NCI-H2171 treated with DMSO at 0.1 percent for 48 hours (cell line): ENCODE measurements at regions not wholly inside any gene's neighbourhood (a gene's known extent, or its start where the extent isn't known, plus 50 kb on each side); places are given as distances from the start of the nearest gene placed in this dataset.
A peak's percentile ranks its signal among the peaks of the same experiment; 100 is the strongest.

Source experiments
- DNase-seq: peaks from one replicate; lab custom pipeline; 2025; lab: John Stamatoyannopoulos, UW

DNA sequence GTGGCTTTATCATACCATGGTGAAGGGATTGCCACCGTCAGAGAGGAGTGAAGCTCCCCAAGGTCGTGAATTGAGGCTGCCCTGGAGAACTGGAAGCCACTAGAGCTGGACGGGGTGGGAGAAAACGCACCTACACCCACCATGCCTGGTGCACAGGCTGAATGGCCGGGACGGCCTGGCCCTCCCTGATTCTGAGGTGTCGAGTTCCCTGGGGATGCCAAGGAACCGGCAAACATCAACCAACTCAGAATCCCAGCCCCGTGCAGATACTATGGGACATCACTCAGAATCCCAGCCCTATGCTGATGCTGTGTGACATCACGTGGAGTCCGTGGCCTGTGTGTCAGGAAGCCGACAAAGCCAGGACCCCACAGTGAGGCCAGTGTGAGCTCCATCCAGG lies 650.0 kb downstream of the BRD1 start:
- no peak for DNase-seq

DNA sequence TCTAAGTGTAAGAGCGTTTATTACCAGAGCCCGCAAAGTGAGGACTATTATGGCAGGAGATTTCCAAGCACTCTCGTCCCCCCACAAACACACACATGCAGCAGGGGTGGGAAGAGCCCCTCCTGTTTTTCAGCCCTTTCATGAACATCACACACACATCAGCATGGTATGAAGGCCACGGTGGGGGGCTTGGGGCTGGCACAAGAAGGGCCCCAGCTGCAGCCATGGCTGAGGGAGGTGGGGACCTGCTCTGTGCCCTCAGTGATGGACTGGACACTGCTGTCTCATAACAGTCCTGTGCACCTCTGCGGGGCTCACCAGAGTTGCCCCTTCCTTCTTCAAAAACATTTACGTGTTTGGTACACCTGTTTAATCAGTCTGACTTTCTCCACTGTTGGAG lies 650.7 kb downstream of the BRD1 start:
- DNase-seq, result no peak

DNA sequence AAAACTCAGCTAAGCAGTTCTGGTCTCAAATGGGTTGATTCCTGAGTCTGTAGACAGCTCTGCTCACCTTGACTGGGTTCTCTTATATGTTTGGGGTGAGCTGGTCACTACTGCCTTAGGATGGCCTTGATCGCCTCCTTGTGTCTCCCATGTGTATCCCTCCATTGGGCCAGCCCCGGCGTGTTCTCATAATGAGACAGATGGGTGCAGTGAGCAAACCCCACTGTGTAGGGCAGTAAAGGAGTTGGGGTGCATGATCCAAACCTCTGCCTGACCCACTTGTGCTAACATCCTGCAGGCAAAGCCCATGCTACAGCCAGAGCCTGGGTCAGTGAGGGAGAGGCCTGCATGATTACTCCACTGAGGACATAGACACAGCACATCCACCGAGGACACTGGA lies 657.6 kb downstream of the BRD1 start:
- no peak for DNase-seq

DNA sequence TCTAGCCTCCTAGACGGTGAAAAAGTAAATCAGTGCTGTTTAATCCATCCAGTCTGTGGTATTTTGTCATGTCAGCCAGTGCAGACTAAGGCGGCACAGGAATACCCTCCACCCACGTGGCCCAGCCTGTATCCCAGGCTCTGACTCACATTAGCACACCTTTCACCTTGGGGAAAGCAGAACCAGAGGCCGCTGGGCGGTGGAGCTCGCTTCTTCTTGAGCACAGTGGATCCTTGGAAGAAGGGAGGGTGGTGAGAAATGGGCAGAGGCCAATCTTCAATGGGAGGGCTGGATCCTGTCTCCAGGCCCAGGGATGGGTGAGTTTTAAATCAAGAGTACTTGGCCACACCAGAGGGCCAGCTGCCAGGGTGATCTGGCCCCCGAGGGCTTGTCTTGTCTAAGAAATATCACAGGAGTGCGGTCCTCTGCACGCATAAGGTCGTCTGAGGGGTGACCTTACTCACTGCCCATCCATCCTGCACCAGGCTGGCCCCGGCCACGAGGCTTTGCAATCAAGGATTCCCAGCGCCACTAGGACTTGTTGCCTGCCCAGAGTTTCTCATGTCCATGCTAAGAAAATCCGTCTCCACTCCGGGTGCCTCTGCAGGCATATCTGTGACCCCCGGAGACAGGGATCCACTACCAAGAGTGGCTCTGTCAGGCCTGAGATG lies 658.5 kb downstream of the BRD1 start:
- DNase-seq, result no peak

DNA sequence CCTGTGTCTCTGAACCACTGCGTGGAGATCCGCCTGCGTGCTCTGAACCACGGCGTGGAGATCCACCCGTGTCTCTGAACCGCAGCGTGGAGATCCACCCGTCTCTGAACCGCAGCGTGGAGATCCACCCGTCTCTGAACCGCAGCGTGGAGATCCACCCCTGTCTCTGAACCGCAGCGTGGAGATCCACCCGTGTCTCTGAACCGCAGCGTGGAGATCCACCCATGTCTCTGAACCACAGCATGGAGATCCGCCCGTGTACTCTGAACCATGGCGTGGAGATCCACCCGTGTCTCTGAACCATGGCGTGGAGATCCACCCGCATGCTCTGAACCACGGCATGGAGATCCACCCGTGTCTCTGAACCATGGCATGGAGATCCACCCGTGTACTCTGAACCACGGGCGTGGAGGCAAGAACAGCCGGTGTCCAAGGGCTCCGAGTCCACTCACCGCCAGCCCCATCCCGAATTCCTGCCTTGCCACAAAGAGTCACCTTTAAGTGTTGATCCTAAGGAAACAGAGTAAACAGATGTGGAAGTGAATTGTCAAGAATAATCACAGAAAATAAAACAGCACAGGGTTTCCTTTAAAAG lies 659.4 kb downstream of the BRD1 start:
- no peak for DNase-seq

DNA sequence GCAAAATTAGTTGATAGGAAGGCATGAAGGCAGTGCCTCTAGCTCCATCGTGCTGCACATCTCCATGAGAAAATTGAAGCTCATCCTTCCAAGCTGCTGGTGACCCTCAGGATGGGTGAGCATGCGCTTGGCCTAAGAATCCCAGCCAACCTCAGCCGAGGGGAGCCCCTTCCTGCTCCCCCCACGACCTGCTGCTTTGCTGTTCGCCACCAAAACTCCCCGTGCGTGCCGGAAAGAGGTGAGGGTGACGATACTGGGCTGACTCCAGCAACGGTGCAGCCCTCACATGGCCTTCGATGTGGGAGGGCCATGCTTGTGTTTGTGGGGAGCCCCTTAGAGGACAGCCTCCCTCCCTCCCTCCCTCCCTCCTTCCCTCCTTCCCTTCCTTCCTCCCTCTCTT lies 660.9 kb downstream of the BRD1 start:
- no peak for DNase-seq

DNA sequence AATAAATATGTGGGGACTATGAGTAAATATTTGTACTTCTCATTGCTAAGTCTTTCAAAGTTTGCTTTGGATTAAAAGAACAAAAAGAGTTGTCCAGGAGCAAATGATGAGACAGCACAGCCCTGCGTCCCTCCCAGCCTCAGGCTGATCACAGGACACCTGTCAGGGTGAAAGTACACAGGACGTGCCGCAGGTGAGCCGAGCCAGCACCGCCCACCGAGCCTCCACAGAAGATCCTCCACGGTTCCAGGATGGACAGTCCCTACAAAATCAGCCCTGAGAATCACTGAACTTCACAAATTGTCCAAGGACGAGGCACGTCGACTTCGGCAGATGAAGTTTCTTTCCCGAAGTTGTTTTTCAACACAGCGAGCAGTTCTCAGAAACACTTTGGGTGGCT lies 661.5 kb downstream of the BRD1 start:
- no peak for DNase-seq

DNA sequence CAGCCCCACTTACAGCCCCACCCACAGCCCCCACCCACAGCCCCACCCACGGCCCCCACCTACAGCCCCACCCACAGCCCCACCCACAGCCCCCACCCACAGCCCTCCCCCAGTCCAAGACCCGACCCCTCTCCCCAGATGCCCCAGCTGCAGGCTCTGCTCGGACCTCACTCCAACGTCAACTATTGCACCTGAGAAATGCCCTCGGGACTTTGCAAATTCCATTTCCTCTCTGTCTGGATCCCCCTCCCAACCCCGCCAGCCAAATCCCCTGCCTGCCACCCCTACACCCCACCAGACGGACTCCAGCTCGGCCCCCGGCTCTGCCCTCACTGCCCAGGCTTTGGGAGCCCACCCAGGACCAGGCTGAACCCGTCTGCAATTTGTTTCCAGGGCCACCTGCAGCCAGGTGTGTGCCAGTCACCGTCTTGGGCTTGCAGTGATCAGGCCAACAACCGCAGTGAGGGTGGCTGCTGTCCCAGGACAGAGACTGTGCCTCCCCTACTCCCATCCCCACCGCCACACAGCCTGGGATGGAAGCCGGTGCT lies 662.8 kb downstream of the BRD1 start:
- DNase-seq, result no peak

DNA sequence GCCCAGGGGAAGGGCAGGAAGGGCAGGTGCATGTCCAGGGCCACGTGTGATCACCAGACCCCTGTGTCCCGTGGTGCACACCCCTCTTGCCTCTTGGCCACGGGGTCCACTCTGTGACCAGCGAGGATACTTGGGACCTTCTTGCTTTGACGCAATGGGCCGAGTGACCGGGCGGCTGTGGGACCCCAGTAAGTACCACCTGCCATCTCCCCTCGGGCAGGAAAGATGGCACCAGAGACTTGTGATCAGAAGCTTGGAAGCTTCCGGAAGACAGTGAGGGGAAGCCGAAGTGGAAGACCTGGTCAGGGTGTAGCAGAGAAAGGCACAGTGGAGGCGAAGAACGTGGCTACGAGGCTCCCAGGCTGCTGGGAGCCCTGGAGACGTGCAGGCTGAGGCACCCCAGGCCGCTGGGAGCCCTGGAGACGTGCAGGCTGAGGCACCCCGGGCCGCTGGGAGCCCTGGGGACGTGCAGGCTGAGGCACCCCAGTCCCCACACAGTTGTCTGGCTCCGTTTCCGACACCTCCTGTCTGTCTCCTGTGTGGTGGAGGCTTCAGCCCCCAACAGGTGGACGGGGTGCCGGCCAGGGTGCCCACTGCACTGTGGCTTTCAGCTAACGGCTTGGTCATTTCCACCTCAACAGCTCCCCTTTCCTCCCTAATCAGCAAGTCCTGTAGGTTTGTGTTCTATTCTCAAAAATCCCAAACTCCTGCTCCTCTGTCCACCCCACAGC lies 663.5 kb downstream of the BRD1 start:
- DNase-seq, result no peak

DNA sequence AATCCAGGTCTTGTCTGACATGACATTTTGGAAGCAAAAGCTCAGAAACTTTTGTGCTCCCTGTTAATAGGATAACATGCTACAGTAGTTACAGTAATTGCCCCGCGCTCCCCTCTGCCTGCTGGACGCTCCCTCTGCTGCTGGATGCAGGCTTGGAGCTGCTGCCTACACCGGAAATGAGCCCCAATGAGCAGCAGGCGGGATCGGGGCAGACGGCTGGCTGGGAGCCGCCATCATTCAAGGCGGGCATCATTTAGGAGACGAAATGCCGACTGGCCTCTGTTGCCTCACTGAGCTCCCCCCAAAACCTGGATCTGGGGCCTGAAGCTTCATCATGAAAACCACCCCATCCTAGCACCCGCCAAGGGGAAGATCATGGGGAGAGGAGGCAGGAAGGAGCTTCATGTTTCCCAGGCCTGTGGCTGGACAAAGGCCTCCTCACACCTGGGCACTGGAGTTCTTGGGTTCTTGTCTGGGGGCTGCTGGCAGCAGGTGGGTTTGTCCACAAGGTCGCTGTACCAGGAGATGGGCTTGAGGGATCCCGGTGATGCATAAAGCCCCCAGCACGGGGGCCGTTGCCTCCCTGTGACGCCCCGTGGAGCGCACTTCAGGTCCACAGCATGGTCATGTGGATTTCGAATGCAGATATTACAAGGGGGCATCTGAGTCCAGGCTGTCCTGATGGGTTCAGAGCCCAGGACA lies 664.3 kb downstream of the BRD1 start:
- DNase-seq, result no peak

DNA sequence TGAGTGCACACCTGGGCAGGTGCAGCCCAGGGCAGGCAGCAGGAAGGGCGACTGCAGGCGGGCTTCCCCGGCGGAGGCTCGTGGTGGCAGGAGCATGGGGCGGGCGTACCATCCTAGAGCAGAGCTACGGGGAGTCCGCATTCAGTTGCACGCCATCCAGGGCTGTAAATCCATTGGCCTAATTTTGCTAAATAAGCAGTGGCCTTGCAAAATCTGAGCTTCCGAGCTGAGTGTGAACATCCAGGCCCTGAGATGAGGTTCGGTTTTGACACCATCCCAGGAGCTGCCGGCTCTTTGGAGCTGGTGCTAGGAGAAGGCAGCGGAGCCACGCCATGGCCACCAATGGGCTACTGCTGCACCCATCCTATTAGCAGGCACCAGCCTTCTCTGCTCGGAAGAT lies 664.8 kb downstream of the BRD1 start:
- no peak for DNase-seq

DNA sequence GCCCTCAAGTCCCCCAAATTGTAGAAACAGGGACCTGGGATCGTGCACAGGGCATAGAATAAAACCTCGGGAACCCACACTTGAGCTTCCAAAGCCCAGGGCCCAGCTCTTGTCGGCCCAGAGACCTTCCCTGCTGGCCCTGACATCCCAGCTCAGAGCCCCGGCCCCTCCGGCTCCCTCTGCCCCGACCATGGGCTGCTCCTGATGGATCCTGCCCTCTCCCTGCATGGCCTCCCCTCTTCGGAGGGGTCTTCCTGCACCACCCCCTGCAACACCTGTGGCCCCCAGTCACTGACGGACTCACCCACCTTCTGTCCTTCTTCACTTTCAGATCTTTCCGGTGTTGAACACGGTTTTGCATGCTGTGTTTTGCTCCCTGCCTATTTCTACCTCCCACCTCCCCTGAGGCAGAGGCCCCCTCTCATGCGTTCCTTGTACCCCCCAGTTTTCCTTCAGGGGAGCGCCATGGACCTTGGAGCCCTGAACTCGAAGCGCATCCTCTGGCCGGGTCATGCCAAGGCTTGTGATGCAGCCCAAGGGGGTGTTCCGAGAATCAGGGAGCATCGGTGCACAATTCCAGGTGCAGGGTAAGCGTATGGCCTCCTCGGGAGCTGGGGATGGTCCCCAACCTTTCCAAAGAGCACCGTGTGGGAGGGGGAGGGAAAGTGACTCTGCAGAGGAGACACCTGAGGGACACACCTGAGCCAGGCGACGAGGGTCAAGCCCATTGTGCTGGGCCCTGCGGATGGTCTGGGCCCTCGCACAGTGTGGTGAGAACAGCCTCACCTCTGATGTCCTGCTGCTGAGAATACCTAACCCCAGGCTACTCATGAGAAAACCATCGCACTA lies 666.4 kb downstream of the BRD1 start:
- DNase-seq, result no peak

DNA sequence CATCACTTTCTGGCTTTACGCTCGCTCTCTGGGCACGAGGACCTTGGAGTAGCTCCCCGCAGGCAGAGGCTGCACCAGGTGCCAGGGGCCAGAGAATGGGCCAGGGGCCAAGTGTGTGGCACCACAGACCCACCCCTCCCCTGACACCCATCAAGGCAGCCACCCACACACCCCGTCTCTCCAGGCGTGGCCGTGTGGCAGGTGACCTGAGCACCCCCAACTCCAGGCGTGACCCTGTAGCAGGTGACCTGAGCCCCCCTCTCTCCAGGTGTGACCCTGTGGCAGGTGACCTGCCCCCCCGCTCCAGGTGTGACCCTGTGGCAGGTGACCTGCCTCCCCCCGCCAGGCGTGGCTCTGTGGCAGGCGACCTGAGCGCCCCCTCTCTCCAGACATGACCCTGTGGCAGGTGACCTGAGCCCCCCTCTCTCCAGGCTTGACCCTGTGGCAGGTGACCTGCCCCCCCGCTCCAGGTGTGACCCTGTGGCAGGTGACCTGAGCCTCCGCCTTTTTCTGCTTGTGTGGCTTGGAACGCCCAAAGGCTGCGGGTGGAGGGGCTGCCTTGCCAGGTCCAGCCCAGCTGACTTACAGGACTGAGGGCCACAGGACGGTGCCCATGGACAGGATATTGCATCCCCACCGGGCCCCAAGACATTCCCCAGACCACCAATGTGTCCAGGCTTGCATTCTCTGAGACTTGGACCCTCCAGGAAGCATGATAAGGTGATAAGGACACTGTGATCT lies 667.2 kb downstream of the BRD1 start:
- no peak for DNase-seq

DNA sequence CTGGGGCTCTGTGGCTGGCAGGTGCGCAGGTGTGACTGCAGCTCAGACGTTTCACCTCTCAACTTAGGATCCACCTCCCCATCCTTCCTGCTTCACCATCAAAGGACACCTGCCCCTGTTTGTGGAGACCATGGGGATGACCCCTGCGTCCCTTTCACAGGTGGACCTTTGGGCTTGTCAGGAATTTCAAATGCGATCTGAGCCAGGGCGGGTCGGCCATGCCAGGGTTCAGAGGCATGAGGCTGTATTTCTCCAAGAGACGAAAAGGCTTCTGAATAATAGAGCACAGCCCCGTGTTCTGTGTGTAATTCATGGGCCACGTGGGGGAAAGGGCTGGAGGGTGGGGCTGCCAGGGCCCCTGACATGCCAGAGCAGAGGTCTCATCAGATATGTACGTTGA lies 668.0 kb downstream of the BRD1 start:
- no peak for DNase-seq

DNA sequence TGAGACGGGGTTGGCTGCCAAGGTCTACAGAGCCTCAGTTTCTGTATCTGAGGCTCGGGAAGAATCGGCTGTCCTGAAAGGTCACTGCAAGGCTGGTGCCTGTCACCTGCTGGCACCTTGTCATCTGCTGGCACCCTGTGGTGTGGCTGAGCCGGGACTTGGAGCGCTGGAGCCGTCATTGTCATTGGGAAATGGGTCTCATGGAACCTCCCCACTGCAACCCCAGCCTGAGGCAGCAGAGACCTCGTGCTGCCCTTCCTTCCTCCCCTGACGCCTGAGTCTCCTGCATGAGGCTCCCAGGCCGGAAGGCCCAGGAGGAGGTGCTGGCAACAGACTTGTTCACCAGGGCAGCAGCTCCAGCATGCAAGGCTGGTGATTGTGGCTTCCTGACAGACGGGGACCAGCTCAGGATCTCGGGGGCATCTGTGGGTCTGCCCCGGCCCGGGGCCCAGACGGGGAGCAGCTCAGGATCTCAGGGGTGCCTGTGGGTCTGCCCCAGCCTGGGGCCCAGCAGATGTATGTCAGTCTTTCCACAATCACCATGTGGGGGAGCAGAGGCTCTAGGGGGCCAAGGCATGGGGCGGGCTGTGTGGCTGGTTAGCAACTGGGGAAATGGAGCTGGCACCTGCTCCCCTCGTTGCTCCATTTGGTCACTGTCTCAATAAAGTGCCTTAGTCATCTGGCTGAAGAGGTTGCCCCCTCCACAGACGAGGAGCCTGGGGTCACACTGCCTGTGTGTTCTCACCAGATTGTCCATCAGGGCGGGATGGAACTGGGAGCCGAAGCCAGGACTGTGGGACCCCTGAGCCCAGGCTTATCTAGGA lies 668.7 kb downstream of the BRD1 start:
- no peak for DNase-seq

DNA sequence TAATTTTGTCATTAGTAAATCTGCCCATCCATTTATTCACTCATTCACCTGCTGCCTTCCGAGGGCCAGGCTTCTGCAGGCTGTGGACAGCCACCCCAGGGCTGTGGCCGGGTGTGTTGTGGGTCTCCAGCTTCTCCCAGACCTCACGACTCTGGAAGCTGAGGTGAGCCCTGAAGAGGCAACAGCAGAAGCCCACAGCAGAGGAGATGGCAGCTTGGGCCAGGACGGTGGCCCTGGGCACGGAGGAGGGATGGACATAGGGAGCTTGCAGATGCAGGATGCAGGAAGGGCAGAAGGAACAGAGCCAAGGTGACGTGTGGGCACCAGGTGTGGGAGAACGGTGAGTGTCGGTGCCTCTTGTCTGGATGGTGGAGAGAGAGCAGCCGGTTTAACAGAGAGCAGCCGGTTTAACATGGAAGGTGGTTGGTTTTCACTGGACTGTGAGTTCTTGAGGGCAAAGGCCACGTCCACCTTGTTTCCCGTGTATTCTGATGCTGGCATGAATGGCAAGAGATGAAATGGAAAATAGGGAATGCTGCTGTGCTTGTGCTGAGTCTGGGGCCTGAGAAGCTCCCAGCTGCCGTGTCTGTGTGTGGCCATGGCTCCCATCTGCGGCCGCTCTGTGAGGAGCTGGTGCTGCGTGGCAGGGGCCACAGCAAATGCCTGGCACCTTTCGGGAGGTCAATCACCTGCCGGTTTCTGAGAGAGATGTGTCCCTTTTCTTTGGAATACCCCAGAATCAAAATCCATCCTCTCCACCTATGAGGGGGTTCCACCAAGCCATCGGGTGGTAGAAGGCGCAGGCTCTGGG lies 669.9 kb downstream of the BRD1 start:
- DNase-seq, result no peak

DNA sequence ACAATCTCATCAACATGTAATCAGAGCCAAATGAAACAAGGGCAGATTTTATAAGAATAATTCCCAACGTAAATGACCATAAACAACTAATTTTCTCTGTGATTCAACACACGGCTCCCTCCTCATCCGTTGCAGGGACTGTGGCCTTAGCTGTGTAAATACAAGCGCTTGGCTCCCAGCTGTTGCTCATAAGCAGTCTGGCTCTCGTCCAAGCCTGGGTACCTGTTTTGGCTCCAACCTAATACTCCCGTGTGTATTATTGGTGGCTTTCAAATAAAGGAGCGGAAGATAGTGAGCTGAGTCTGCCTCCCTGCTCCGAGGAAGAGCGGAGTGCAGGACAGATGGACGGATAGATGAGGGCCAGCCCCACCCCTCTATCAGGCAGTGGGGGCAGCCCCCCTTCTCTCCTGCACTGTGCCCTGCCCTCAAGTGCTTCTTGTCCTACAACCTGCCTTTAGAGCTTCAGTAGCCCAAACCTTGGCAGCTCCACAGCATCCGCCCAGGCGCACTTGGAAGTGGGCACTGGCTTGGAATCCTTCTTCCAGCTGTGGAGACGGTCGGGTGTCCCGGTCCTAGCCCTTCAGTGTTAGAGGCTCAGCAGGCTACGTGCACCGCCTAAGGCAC lies 670.9 kb downstream of the BRD1 start:
- peak; percentile 98 for DNase-seq

DNA sequence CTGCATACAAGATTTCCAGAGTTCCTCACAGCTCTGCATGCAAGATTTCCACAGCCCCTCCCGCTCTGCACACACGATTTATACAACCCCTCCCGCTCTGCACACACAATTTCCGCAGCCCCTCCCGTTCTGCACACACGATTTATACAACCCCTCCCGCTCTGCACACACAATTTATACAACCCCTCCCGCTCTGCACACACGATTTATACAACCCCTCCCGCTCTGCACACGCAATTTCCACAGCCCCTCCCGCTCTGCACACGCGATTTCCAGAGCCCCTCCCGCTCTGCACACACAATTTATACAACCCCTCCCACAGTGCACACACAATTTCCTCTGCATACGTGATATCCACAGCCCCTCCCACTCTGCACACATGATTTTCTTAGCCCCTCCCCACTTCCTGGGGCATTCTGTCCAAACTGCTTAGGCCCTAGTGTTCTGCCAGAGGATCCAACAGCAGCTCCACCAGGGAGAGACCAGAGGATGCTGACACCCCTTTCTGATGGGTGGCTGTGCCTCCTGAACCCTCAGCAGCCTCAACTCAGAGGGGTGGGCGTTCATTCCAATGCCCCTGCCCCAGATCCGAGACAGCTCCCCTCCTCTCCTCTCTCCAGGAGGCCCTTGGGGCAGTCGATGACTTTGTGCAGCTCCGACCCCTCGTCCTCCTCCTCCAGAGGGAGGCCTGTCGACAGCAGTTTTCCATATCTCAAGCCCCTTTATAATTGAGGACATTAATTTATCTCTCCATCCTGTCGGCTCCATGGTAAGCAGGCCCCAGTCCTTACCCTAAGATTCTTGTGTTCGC lies 671.7 kb downstream of the BRD1 start:
- DNase-seq, result peak; percentile 33
